ENCODE measurements at regions not wholly inside any gene's neighbourhood (a gene's known extent, or its start where the extent isn't known, plus 50 kb on each side); places are given as distances from the start of the nearest gene placed in this dataset.

GRCh38 chr4:37001688-37002436 is 242.7 kb upstream of the NWD2 start:
- TF ChIP-seq SREBF2 (CRISPR knock-in tag; IDR thresholded peaks at IDR 0.05) (no peak), PCBP2 (IDR thresholded peaks at IDR 0.05; ENCODE audit: low read depth, low read length, poor library complexity, severe bottlenecking) (no peak), ZNF282 (CRISPR knock-in tag; IDR thresholded peaks at IDR 0.05) (no peak), GABPA (tag; conservative IDR thresholded peaks at IDR 0.05; ENCODE audit: low read depth) (peak; percentile 84)
- TF ChIP-seq, protein P1, sequence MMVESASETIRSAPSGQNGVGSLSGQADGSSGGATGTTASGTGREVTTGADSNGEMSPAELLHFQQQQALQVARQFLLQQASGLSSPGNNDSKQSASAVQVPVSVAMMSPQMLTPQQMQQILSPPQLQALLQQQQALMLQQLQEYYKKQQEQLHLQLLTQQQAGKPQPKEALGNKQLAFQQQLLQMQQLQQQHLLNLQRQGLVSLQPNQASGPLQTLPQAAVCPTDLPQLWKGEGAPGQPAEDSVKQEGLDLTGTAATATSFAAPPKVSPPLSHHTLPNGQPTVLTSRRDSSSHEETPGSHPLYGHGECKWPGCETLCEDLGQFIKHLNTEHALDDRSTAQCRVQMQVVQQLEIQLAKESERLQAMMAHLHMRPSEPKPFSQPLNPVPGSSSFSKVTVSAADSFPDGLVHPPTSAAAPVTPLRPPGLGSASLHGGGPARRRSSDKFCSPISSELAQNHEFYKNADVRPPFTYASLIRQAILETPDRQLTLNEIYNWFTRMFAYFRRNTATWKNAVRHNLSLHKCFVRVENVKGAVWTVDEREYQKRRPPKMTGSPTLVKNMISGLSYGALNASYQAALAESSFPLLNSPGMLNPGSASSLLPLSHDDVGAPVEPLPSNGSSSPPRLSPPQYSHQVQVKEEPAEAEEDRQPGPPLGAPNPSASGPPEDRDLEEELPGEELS (CRISPR knock-in tag; IDR thresholded peaks at IDR 0.05; ENCODE audit: borderline replicate concordance) = no peak
